ENCODE measurements at regions not wholly inside any gene's neighbourhood (a gene's known extent, or its start where the extent isn't known, plus 50 kb on each side); places are given as distances from the start of the nearest gene placed in this dataset.

GRCh38 chr5:166342402-166342801 is 1949.0 kb upstream of the WWC1 start:
- Histone ChIP-seq H3K36me3 (replicated peaks in 1 of 2; ENCODE audit: insufficient read depth in 1 of 2, low read depth in 2 of 2) (no peaks in the 10 kb centered on the region), H3K27ac (no peak overlapping the region), H3K4me3 (no peak overlapping the region), H3K27me3 (no peaks in the 10 kb centered on the region), H3K4me1 (no peaks in the 10 kb centered on the region), H3K9me3 (no peaks in the 10 kb centered on the region)
- WGBS, 2 donors = 69 to 77% methylated on average over 3 of the region's 3 CpGs
- DNase-seq (no peak), ATAC-seq (no peak)
- TF ChIP-seq CTCF (IDR thresholded peaks at IDR 0.05) (no peak), POLR2A (IDR thresholded peaks at IDR 0.05) (no peak)
- intact Hi-C loops (cut with DNase I) = no loop called here

- H3K9me3 ChIP-seq = no peaks in the 10 kb centered on the region
- TF ChIP-seq POLR2A (IDR thresholded peaks at IDR 0.05) = no peak
- no peak for ATAC-seq
- no peaks in the 10 kb centered on the region for H3K4me1 ChIP-seq
- H3K4me3 ChIP-seq = no peak overlapping the region
- no peaks in the 10 kb centered on the region for H3K36me3 ChIP-seq (replicated peaks in 1 of 2; ENCODE audit: insufficient read depth in 1 of 2, low read depth in 2 of 2)
- 32 to 41% methylated on average over 3 of the region's 3 CpGs for WGBS, 2 donors
- no peaks in the 10 kb centered on the region for H3K27me3 ChIP-seq
- intact Hi-C loops (cut with DNase I) = no loop called here
- H3K27ac ChIP-seq = no peak overlapping the region
- no peak for DNase-seq
Observed at GRCh38 chr5:166346726-166347374, 1944.6 kb upstream of the WWC1 start.

GRCh38 chr5:166349046-166349445 is 1942.4 kb upstream of the WWC1 start:
- ATAC-seq (no peak), DNase-seq (no peak)
- WGBS, 2 donors = 33 to 50% methylated on average over 1 of the region's 1 CpG

GRCh38 chr5:166353580-166353979 is 1937.9 kb upstream of the WWC1 start:
- TF ChIP-seq CTCF (IDR thresholded peaks at IDR 0.05) = no peak
- TF ChIP-seq POLR2A (IDR thresholded peaks at IDR 0.05) = no peak
- DNase-seq (no peak), ATAC-seq (no peak)
- Histone ChIP-seq H3K4me1 (no peaks in the 10 kb centered on the region), H3K27me3 (no peaks in the 10 kb centered on the region), H3K4me3 (no peak overlapping the region), H3K36me3 (replicated peaks in 1 of 2; ENCODE audit: insufficient read depth in 1 of 2, low read depth in 2 of 2) (no peaks in the 10 kb centered on the region), H3K9me3 (no peaks in the 10 kb centered on the region), H3K27ac (no peak overlapping the region)
- intact Hi-C loops (cut with DNase I) = no loop called here
- WGBS, 2 donors = 60 to 67% methylated on average over 2 of the region's 2 CpGs

More at GRCh38 chr5:166349046-166349445, 1942.4 kb upstream of the WWC1 start:
- Histone ChIP-seq H3K4me1 (no peaks in the 10 kb centered on the region), H3K36me3 (replicated peaks in 1 of 2; ENCODE audit: insufficient read depth in 1 of 2, low read depth in 2 of 2) (no peaks in the 10 kb centered on the region), H3K9me3 (no peaks in the 10 kb centered on the region), H3K27ac (no peak overlapping the region), H3K27me3 (no peaks in the 10 kb centered on the region), H3K4me3 (no peak overlapping the region)
- intact Hi-C loops (cut with DNase I) = no loop called here
- TF ChIP-seq CTCF (IDR thresholded peaks at IDR 0.05) (no peak), POLR2A (IDR thresholded peaks at IDR 0.05) (no peak)

GRCh38 chr5:166354332-166354731 is 1937.1 kb upstream of the WWC1 start:
- H3K36me3 ChIP-seq (replicated peaks in 1 of 2; ENCODE audit: insufficient read depth in 1 of 2, low read depth in 2 of 2) = no peaks in the 10 kb centered on the region
- H3K27ac ChIP-seq = no peak overlapping the region
- 76 to 89% methylated on average over 1 of the region's 1 CpG for WGBS, 2 donors
- no peak for ATAC-seq
- no peak overlapping the region for H3K4me3 ChIP-seq
- no peaks in the 10 kb centered on the region for H3K4me1 ChIP-seq
- no peak for TF ChIP-seq POLR2A (IDR thresholded peaks at IDR 0.05)
- TF ChIP-seq CTCF (IDR thresholded peaks at IDR 0.05) = no peak
- intact Hi-C loops (cut with DNase I) = no loop called here
- no peaks in the 10 kb centered on the region for H3K9me3 ChIP-seq
- DNase-seq = no peak
- H3K27me3 ChIP-seq = no peaks in the 10 kb centered on the region
